CD4-positive, alpha-beta T cell treated with Interleukin-4 for 1 hour (primary cell): ENCODE measurements at regions not wholly inside any gene's neighbourhood (a gene's known extent, or its start where the extent isn't known, plus 50 kb on each side); places are given as distances from the start of the nearest gene placed in this dataset.

Experiments
- DNase-seq, 2 donors: peaks; one replicate each; pipeline ENCODE4 v3.0.0-alpha.2; 2020 to 2022

DNA sequence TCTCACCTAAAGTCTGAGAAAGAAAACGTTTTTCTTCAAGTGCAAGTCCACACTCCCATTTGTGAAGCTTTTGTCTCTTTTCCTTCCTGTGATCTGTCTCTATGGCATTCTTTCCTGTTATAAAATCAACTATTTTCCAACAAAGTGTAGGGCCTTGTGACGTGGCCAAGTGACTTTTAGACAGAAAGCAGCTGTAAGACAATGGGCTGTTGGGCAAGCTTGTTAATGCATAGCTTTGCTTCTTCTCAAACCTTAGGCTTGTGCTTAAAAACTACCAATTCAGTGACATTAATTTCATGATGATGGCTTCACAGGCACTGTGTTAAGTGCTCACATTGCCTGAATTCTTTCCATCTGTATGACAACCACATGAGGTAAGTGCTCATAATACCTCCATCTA is 83.5 kb downstream of the VCY1B start:
- no peak for DNase-seq

DNA sequence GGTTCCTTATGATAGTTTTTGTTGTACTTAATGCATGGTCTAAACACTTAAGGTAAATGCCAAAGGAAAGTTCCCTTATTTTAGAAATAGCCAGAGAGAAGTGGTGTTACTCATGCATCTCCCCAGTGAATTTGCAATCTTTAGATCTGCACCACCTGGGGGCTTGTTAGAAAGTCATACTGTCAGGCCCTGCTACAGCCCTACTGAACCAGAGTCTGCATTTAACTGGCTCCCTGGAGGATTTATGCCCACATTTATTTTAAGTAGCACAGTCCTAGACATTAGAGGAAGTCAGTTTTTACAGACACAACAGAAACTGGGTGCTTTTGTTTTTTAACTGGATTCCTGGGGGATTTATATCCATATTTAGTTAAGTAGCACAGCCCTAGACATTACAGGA is 89.6 kb downstream of the VCY1B start:
- no peak for DNase-seq

DNA sequence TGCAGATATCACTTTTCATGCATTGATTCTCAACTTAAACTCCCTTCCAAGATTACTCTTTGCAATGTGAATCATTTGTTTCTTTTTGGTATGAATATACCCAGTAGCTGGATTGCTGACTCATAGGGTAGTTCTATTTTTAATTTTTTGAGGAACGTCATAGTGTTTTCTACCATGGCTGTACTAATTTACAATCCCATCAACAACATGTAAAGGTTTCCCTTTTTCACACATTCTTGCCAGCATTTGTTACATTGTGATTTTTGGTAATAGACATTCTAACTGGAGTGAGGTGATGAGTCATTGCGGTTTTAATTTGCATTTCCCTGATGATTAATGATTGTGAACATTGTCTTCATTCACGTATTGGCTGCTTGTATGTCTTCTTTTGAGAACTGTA is 126.7 kb downstream of the VCY1B start:
- DNase-seq: no peak

DNA sequence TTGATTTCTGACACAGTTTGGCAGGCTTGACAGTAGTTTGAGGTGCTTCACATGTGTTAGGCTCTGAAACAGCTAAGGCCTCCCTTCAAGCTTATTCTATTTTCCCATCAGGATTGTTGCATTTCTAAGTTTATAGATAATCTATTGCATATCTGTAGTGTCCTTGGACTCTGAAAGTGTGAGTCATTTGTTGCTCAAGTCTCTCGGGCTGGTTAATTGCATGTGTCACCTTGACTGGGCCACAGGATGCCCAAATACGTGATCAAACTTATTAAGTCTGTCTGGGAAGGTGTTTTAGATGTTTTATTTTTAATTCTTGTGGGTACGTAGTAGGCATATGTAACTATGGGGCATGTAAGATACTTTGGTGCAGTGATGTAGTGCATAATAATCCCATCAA is 166.0 kb downstream of the VCY1B start:
- no peak for DNase-seq

DNA sequence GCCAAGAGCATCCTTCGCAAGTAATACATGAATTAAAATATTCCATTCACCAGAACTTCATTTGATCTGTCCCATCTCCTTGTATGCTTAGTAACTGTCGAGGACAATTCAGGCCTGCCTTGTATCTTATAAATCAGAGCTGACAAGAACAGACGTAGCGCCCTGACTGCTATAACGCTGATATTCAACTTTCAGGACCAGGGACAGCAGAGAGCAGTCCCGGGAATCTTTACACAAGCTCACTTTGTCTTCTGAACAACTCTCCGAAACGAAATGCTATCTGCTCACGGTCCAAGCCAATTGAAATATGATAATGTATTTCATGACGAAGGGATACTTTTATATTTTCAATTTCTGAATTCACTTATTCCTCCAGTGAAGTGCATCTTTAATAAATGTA is 175.7 kb downstream of the VCY1B start:
- no peak for DNase-seq

DNA sequence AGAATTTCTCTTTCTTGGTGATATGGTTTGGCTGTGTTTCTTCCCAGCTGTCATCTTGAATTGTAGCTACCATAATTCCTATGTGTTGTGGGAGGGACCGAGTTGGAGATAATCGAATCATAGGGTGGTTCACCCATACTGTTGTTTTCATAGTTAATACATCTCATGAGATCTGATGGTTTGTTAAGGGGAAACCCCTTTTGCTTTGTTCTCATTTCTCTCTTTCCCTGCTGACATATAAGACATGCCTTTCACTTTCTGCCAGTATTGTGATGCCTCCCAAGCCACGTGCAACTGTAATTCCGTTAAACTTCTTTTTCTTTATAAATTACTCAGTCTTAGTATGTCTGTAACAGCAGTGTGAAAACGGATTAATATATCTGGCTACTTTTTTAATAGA is 179.0 kb downstream of the VCY1B start:
- DNase-seq: no peak

DNA sequence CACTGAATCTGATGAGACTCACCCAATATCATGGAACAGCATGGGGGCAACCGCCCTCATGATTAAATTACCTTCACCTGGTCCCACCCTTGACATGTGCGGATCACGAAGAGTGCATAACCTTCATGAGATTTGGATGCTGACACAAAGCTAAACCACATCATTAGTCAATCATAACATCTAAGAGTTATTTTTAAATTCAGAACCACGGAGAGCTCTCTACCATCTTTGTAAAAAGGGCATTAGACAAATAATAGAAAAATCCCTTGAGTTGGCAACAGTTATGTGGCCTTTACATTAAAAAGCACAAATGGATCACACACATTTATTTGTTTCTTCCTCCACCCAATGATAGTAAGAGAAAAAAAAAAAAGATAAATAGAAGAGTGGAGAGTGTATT is 182.2 kb downstream of the VCY1B start:
- no peak for DNase-seq

DNA sequence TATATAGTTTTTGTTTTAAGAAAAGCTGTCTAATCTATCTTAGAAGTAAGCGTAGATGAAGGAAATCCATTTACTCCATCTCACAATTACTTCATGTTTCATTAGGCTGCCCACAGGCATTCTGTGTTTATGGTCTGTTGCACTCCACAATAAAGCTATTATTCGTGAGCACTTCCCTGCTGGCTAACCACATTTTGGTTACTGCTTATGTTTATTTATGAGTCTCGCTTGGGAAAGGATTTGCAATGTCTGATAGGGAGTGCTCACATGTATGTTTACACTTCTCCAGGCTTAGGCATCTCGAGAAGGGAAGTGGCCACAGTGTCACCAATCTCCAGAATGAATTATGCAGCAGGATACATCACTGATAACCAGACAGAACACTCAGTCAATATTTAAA is 190.9 kb downstream of the VCY1B start:
- no peak for DNase-seq

DNA sequence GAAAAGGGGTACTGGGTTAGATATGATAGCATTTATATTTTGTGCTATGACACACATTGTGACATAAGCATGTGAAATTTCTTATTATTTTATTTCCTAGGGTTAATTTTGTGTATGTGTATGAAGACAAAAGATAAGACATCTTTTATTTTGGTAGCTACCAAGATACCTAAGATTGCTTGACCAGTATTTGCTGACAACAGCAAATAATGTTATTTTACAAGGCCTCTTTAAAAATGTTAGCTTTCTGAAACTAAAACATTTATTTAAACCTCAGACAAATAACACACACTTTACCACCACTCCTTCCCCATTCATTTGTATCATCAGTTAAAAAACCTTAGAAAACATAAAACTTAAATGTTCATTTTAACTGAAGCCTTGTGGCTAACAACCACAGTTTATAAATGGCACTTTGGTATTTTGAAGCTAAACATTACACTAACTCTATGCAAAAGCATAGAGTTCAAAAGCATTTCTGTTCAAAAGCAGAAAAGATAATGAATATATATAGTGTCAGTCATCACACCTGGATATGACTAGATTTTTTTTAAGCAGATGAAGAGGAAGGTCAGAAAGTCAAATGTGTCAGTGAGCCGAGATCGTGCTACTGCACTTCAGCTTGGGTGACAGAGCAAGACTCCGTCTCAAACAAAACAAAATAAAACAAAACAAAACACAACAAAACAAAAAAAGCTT is 193.0 kb downstream of the VCY1B start:
- DNase-seq: no peak

DNA sequence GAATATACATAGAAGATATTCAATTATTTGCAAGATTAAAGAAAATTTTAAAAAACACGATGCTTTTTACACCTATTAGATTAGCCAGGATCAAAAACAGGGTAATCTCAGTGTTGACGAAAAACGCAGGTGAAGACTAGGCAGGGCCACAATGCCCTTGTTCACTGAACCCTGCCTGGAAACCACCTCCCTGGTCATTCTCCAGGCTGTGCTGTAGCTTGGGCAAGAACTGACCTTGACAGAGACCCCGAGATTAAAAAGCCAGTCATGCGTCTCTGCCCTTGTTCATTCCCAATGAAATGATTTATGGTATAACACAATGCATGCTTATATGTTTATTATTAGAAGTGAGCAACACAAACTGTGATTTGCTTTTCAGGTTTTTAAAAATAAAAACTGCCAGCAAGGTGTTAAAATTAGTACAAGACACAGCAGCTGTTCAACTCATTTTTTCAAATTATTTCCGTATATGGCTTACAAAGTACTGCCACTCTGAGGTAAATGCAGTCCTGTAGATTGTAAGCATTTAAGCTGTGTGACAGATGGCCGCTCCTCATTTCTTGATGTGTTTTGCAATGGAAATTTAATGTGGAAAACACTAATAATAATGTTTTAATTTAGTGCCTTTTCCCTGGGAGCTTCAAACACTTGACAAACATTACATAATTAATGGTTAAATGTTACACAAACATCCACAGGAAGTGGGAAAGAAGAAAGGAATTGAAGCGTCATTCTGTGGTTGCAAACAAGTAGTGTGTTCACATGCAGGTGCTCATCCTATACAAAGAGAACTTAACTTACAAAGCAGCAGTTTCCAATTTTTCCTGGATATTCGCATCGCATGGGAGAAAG is 200.2 kb downstream of the VCY1B start:
- DNase-seq: peak in 1 of 2 donors; percentile 51

DNA sequence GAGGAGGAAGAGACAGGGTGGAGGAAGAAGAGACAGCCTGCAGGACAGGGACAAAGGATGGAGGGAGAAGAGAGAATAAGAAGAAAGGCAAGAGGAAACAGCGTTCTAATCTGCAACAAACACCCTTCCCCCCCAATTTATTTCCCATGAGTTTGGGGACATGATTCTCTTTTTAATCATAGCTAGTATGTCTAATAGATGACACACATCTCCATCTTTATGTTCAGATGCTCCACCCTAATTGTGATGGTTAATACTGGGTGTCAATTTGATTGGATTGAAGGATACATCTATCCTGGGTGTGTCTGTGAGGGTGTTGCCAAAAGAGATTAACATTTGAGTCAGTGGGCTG is 200.8 kb downstream of the VCY1B start:
- DNase-seq: no peak

DNA sequence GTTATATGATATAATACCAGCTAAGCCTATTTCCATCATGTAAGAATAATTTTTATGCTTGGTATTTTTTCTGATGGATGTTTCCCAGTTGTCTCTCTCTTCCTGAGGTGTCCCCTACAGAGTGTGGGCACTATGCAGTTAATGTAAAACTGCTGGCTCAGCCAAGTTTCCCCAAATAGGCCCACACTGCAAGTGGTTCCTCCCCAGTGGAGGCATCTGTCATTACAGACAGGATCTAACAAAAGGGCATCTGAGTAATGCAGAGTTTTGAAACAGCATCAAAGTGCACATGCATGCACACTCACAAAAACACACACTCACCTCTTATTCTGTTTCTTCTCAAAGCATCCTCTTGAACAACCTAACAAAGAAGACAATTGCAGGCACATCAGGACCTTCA is 221.0 kb downstream of the VCY1B start:
- DNase-seq: no peak

DNA sequence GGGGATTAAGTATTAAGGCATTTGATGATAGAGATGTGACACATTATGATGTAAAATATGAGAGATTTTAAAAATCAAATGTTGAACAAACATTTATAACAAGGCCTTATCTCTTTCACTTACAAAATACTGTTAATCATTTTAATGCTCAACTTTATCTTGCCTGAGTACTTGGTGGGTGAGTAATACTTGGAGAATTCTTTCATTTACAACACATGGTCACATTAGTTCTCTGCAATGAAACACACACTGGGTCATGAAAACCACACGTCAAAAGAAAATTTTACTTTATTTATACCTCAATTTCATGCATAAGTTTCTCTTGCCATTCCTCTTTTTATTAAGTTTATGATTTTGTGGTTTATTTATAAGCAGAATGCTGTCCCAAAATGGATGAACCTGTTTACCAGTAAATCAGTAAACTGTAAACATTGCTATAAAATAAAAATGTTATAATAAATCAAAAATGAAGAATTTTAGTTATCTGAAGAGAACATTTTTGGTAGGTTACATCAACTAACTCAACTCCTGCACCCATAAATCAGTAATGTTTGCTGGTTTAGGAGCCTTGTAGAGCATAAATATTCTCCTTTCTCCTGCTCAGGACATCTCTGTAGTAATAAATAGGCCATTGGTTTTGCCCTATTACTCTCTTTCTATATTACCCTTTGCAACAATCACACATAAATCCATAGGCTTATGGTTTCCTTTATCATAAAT is 233.5 kb upstream of the NLGN4Y start:
- no peak for DNase-seq

DNA sequence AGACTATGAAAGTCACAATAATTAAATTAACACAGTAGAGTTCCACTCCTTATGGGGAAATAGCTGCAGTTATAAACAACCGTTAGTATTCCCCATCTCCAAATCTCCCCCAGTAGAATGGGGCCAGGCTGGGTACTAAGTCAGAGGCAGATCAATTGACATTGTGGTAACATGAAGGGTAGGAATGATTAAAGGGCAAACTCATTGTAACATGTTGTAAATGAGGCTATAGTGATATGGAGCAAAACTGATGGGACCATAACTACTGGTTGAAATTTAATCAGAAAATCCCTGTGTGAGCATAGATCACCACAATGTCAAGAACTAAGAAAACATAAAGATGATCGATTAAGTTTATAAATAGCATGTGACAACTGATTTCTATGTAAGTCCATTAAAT is 231.9 kb upstream of the NLGN4Y start:
- no peak for DNase-seq

DNA sequence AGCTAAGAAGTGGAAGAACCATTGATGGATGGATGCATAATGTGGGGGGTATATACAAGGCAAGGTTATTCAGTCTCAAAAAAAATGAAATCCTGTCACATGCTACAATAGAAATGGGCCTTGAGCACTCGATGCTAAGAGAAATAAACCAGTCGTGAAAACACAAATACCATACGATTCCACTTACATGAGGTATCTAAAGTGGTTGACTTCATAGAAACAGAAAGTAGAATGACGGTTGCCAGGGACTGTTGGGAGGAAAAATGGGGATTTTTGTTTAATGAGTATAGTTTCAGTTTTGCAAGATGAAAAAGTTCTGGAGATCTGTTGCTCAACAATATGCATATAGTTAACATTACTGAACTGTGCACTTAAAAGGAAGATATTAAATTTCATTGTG is 223.6 kb upstream of the NLGN4Y start:
- peak in 1 of 2 donors; percentile 37 for DNase-seq

DNA sequence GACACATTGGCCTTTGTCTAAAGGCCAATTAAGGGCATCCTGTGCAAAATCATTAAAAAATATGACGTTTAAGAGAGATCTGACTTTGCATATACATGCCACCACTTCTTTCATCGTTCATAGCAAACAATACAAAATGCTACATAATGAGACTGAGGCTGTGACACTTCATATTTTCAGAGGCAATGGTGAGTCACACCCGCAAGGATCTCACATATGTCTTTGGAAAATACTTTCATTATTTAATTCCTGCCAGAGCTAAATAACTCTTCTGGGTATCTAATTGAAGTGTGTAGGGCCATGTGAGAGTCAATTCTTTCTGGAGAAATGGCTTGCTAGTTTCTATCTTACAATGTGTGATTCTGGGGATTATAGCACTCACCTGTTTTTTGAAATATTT is 222.8 kb upstream of the NLGN4Y start:
- no peak for DNase-seq

DNA sequence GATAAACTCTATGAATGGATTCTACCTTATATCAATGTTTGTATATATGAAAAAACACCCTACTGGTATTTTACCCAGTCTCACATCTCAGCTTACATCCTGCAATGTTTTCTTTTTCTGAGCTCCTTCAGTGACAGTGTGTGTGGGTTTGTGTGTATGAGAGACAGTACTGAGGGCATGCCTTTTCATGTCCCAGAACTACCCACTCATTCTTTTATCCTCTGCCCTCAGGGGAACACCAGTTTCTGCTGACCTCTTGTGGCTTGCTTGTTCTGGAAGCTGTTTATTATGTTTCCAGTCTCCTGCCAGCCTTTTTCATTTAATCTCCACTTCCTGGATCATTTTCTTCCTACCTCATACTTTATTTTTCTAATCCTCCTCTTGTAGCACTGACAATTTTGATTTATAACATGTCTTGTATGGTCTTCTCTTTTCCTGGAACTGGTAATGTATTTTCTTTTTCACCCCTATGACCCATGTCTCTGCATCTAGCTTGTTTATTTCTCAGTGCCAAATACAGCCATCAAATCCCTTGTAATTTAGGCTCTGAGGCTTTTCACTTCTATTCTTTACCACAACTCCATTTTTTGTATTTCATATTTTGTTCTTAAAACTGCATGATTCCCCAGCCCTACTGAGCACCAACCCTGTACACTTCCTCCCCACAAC is 195.5 kb upstream of the NLGN4Y start:
- DNase-seq: peak in 1 of 2 donors; percentile 12

DNA sequence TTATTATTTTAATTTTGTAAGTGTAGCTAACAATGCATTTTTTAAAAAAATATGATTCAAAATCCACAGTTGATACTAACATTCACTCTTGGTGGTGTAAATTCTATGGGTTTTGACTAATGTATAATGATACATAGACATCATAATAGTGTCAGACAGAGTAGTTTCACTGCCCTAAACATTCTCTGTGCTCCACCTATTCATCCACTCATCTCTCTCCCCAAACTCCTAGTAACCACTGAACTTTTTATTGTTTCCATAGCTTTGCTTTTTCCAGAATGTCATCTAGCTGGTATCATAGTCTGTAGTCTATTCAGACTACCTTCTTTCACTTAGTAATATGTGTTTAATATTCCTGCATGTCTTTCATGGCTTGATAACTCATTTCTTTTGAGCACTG is 194.0 kb upstream of the NLGN4Y start:
- DNase-seq: no peak

DNA sequence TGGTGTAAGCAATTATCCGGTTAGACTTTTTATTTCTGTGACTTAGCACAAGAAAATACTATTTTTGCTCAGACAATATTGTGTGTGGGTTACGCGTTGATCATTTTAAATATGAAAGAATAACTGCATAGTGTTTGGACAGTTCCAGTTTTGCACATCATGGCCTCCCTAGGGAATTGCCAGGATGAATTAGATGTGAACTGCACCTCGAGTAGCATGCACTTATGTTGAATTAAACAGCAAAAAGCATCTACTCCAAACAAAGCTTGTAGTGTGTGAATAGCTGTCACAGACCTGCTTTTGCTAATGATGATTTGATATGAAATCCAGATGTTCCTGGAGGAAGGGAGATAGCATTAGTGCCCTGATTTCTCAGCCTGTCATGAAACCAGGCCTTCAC is 184.8 kb upstream of the NLGN4Y start:
- DNase-seq: no peak

DNA sequence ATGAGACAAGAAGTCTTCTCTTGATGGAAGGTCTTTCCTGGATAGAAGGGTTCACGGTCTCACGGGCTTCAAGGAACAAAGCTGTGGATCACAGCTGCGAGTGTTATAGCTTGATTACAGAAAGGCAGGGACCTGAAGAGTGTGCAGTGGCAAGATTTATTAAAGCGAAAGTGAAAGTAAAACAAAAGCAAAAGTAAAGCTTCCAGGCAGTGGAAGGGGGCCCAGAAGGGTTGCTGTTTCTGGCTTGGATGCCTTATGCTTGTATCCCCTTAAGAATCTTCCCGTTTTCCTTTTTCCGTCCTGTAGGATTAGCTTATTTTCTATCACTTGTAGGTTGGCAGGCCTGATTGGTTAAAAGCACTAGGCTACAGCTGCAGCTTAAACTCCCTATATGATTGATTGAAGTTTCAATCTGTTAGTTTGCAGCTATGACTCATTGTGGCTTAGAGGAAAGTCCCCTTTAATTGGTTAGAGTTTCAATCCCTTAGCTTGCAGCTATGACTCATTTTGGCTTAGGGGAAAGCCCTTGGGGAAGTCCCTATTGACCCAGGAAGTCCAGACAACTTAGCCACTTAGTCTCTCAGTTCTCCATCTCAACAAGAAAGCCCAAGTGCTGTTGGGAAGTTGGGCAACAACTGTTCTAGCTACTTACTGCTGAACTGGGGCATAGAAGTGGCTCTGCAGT is 183.7 kb upstream of the NLGN4Y start:
- DNase-seq: peak in 1 of 2 donors; percentile 85

DNA sequence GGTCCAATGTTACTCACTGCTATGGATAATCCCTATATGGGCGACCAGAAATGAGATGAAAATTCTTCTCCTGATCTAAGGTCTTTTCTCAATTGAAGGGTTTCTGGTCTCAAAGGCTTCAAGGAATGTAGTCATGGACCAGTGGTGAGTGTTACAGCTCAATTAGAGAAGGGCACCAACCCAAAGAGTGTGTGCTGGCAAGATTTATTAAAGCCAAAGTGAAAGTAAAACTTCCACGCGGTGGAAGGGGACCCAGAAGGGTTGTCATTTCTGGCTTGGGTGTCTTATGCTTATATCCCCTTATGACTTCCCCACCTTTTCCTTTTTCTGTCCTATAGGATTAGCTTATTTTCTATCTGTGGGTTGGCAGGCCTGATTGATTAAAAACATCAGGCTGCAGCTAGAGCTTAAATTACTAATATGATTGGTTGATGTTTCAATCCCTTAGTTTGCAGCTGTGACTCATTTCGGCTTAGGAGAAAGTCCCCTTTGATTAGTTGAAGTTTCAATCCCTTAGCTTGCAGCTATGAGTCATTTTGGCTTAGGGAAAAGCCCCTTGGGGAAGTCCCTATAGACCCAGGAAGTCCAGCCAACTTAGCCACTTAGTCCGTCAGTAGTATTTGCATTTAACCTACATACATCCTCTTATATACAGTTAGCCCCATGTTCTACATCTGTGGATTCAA is 179.5 kb upstream of the NLGN4Y start:
- peak in 1 of 2 donors; percentile 81 for DNase-seq

DNA sequence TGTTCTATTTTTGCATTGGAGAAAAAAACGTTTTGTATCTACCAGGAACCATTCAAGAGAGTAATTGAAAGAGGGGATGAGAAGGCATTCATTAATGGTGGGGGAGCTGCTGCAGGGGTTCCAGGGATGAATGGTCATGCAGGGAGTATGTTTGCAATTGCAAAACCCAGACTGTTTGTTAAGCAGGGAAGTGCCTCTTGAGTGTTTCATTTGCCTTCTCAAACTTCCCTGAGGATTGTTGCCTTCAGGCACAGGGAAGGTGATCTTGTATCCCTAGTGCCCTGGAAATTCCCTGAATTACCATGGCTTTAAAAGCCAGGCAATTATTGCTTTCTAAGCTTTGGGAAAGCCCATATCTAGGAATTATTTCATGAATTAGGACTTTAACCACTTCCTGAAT is 172.7 kb upstream of the NLGN4Y start:
- DNase-seq: no peak
